HS-27A (cell line): ENCODE measurements at regions not wholly inside any gene's neighbourhood (a gene's known extent, or its start where the extent isn't known, plus 50 kb on each side); places are given as distances from the start of the nearest gene placed in this dataset.
"Not testable (repeated sequence)": the region's sequence is repeated elsewhere in the genome, so short reads cannot be mapped to it uniquely, and the experiment has no call there.

Experiments
- DNase-seq: peaks from one replicate; pipeline ENCODE4 v3.0.0-alpha.2; 2012; ENCODE audit warnings: low read depth, missing footprints

DNA sequence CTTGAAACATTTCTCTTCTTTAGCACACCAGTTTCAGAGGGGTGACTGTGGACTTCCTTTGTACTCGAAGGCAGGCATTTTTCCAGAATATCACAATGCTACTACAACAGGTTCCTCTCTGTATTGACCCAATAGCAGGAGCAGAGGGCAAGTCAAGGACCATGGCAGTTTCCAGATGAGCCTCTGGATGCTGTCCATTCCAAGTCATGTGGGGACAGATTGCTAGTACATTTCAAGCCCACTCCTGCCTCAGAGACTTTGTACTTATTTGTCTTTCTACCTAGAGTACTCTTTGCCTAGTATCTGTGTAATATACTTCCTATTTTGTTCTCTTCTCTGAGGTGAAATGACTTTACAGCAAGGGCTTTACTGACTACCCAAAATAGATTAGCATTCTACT lies 373.9 kb downstream of the PIK3C3 start:
- no peak for DNase-seq

- peak; percentile 8 for DNase-seq
Measured at GRCh38 chr18:42330296-42330695, 375.3 kb downstream of the PIK3C3 start.

DNA sequence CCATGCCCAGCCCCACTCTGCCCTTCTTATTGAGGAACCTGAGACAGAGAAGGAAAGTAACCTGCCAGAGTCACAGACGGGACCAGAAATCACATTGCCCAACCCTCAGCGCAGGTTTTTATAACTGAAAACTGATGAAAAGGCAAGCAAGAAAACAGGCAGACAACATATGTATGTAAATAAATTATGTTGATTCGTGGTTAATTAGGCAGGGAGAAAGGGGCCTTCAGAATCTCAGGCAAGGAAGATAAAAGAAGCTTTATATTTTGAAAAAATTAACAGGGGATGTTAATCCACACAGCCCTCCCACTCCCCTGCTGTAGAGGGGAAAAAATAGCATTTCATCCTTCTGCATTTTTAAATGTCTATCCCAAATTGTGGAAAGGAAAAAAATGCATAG lies 378.5 kb downstream of the PIK3C3 start:
- DNase-seq: no peak

- DNase-seq: no peak
Measured at GRCh38 chr18:42334931-42335330, 379.9 kb downstream of the PIK3C3 start.

GRCh38 chr18:42336139-42336538 lies 381.1 kb downstream of the PIK3C3 start:
- DNase-seq: no peak

- not testable (repeated sequence) for DNase-seq
Measured at GRCh38 chr18:42337337-42337736, 382.3 kb downstream of the PIK3C3 start.

GRCh38 chr18:42338683-42339082 lies 383.6 kb downstream of the PIK3C3 start:
- DNase-seq: no peak

DNA sequence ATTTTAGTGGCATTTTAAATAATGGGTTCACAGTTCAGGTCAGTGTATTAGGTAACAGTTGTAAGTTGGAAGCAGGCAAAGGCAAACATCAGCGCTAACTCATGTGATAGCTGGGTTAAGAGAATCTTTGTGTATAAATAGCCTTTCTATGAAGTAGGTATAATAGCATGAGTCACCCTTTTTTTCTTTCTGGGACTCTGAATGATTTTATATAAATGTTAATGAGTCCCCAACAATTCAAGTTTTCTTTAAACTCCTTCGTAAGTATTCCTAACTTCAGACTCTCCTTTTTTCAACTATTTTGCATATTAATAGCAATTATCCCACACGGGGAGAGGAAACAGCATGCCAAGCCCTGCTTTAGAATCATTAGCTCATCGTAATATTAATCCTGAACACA lies 384.3 kb downstream of the PIK3C3 start:
- DNase-seq: no peak

DNA sequence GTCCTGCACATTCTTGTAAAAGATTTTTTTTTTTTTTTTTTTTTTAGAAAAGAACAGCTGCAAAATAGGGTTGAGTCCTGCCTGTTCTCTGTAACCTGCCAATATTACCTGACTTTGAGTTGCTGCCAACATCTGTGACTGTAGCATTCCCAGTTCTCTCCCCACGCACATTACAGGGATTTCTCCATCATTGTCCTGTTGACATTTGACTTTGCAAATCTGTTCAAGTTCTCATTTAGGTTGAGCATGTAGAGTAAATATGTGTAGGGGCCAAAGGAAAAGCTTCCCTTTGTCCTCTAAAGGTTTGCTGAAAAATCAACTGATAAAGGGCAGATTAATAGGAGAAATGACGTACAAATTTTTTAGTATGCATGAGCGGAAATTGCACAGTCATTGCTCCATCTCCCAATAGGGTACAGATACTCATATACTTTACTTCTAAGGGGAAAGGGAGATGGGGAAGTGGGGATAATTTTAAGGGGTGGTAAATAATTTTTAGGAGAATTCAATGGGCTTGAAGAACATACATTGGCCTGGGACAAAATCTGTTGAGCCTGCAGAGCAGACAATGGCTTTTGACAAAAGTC lies 385.5 kb downstream of the PIK3C3 start:
- DNase-seq: no peak

- no peak for DNase-seq
Measured at GRCh38 chr18:42341423-42341822, 386.4 kb downstream of the PIK3C3 start.

- no peak for DNase-seq
Measured at GRCh38 chr18:42348722-42349121, 393.7 kb downstream of the PIK3C3 start.

GRCh38 chr18:42351455-42351854 lies 396.4 kb downstream of the PIK3C3 start:
- DNase-seq: no peak

- no peak for DNase-seq
Measured at GRCh38 chr18:42360716-42361115, 405.7 kb downstream of the PIK3C3 start.

DNA sequence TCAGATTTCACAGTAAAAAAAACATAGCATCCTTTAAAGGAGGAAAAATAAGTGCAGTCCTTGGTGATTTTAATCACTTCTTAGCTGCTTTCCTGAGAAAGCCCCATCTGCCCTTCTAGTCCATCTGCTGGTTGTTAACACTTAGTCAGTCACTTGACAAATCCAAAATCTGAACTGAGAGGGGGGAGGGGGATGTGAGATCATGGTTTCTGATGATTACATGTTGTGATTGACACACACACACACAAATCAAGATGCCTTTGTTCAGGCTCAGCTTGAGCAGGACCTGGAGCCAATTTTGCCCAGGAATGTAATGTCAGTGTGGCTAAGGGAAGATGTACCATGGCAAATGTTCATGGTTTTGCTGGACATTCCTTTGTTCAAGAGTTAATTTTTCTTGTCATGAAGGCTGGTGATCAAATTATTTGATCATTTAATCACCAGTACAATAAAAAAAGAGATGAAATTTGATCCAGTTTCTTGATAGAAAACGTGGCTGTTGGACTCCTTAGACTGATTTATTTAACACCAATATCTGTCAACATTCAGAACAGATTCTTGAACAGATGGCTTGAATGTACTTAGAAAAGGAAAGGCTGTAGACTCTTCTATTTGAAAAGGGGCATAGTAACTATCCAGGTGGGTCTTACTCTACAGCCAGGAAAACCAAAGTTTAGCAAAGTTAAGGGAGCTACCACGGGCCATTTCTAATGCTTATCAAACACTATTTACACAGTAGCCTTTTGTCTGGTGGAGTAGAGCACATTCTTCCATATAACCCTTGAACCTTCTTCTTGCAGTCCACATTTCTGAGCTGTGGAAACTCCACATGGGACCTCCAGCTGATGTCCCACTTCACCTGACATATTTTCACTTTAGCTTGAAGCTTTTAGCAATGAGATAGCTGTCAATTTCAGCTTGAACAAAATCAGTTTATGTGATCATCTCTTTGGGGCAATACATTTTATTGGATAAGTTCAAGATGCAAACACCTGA lies 408.7 kb downstream of the PIK3C3 start:
- no peak for DNase-seq

GRCh38 chr18:42364766-42365165 lies 409.7 kb downstream of the PIK3C3 start:
- DNase-seq: no peak

DNA sequence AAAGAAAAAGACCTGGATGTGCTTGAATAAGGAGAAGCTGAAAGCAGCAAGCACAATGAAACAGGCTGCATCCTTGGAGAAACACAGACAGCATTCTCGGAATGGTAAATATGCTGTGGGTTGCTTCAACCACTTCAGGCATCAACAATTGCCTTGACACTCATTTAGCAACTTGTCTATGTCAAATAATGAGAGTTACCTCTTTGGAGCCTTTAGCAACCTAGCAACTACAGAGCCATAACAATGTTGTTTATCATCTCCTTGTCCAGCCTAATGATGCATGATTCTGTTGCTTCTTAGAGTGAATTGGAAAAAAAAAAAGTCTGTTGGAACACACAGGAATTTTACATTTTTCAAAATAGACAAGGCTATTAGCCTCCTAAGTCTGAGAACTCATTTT lies 410.6 kb downstream of the PIK3C3 start:
- no peak for DNase-seq

DNA sequence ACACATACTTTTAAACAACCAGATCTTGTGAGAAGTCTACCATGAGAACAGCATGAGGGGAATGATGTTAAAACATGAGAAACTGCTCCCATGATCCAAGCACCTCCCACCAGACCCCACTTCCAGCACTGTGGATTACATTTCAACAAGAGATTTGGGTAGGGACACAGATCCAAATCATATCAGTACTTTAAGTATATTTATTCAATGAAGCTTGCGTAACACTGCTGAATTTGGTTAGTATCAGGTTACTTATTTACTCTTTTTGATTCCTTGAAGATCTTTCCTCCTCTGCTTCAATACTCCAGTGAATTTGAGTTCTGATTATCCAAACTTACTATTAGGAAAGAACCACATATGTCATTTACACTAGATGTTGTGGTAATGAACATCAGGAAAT lies 418.6 kb downstream of the PIK3C3 start:
- no peak for DNase-seq

DNA sequence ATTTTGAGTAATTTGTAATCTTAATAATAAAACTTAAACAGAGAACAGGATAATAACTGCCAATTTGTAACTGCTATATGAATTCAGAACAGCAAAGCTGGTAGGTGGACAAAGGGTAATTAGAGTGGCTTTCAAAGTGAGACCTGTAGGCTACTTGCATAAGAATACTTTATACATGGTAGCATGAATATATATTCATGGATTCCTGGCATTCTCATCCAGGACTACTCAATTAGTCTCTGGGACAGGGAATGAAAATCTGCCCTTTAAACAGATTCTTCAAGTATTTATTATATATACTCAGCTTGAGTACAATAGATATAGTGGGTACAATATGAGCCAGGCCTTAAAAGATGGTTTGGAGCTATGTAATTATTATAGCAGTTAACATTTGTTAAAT lies 419.9 kb downstream of the PIK3C3 start:
- no peak for DNase-seq

GRCh38 chr18:42378854-42379253 lies 423.8 kb downstream of the PIK3C3 start:
- DNase-seq: not testable (repeated sequence)

DNA sequence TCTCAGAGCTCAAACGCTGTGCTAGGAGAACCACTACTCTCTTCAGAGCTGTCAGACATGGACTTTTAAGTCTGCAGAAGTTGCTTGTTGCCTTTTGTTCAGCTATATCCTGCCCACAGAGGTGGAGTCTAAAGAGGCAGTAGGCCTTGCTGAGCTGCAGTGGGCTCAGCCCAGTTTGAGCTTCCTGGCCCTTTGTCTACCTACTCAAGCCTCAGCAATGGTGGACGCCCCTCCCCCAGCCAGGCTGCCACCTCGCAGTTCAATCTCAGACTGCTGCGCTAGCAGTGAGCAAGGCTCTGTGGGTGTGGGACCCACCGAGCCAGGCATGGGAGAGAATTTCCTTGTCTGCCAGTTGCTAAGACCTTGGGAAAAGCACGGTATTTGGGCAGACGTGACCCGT lies 426.2 kb downstream of the PIK3C3 start:
- not testable (repeated sequence) for DNase-seq

GRCh38 chr18:42392416-42392815 lies 437.4 kb downstream of the PIK3C3 start:
- DNase-seq: no peak

- no peak for DNase-seq
Measured at GRCh38 chr18:42392926-42393325, 437.9 kb downstream of the PIK3C3 start.

DNA sequence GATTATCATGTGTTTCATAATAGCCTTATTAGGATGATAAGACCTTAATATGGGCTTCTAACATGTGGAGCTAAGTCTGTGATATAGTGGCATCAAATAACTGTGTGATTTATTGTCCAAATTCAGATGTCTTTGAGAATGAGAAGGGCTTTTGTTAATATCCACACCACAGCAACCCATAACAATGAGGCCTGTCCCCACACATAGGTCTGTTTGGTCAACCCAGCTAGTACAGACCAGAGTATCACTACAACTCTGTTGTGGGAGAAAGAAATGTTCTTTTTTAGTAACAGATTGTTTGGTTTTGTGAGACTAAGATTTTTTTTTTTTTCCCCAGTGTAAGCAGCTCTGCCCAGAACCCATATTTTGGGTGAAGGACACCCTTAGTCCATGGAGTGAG lies 439.2 kb downstream of the PIK3C3 start:
- no peak for DNase-seq
